ENCODE measurements at regions not wholly inside any gene's neighbourhood (a gene's known extent, or its start where the extent isn't known, plus 50 kb on each side); places are given as distances from the start of the nearest gene placed in this dataset.

GRCh38 chr9:82458296-82458695 is 469.7 kb downstream of the SPATA31D1 start (continued):
- TF ChIP-seq CTCF (IDR thresholded peaks at IDR 0.05 in 2 of 3, conservative IDR thresholded peaks at IDR 0.05 in 1 of 3; ENCODE audit: borderline replicate concordance in 1 of 3, insufficient read depth in 1 of 3, low read depth in 2 of 3, low read length in 2 of 3) = no peak
- no peak for TF ChIP-seq EGR1 (IDR thresholded peaks at IDR 0.05; ENCODE audit: low read depth)
- TF ChIP-seq POLR2AphosphoS5 (IDR thresholded peaks at IDR 0.05; ENCODE audit: low read depth, low read length) = no peak
- no peak for TF ChIP-seq RAD21 (IDR thresholded peaks at IDR 0.05; ENCODE audit: low read depth)
- no peak for TF ChIP-seq POLR2A (IDR thresholded peaks at IDR 0.05; ENCODE audit: borderline replicate concordance, extremely low read depth, insufficient read depth, insufficient read length)
- TF ChIP-seq ZFX (IDR thresholded peaks at IDR 0.05) = no peak

- Histone ChIP-seq H3K4me2 (ENCODE audit: low read length) (no peak overlapping the region), H2AFZ (ENCODE audit: low read depth, low read length, poor library complexity, severe bottlenecking) (no peak overlapping the region), H3K9me3 (ENCODE audit: control insufficient read depth in 1 of 2, insufficient read depth in 1 of 2, low read depth in 1 of 2, low read length in 2 of 2) (peaks cover 5 to 14% of the 10 kb centered on the region in 2 experiments; a peak in 2 of 4 replicates), H3K27me3 (ENCODE audit: insufficient read depth, low read length) (no peaks in the 10 kb centered on the region), H3K36me3 (ENCODE audit: control insufficient read depth in 1 of 2, insufficient read depth in 2 of 2, low read length in 2 of 2) (no peaks in the 10 kb centered on the region), H3K4me3 (replicated peaks in 1 of 2; ENCODE audit: low read depth in 1 of 2, low read length in 2 of 2) (no peak overlapping the region), H3K9ac (ENCODE audit: low read length) (no peak overlapping the region), H3K4me1 (ENCODE audit: control insufficient read depth in 1 of 2, insufficient read depth in 2 of 2, low read length in 2 of 2) (no peaks in the 10 kb centered on the region), H4K20me1 (ENCODE audit: insufficient read depth) (no peaks in the 10 kb centered on the region), H3K9me2 (ENCODE audit: insufficient read depth) (no peaks in the 10 kb centered on the region), H3K79me2 (ENCODE audit: insufficient read depth, low read length) (no peaks in the 10 kb centered on the region), H3K27ac (ENCODE audit: low read depth, low read length) (no peak overlapping the region)
- ATAC-seq = no peak
- ChIA-PET RAD21 (ENCODE audit: low non-redundant PET in 1 of 2, low total read pairs in 2 of 2, uncharacterized antibody in 2 of 2, unreplicated experiment in 2 of 2) (no interaction called here), CTCF (interaction anchor here (1.3 kb wide), 1 partner anchor 140 kb away, joined by 4 read pairs; no protein-coding TSS in a partner anchor), POLR2A (no interaction called here)
- no peak for DNase-seq (ENCODE audit: low read depth, low spot score)
- TF ChIP-seq ZFX (IDR thresholded peaks at IDR 0.05) = no peak
- no peak for TF ChIP-seq ZBTB33 (IDR thresholded peaks at IDR 0.05; ENCODE audit: extremely low read depth, insufficient replicate concordance, low read length)
- peak in 1 of 3 experiments; percentile 21; a peak in 2 of 6 replicates for TF ChIP-seq CTCF (IDR thresholded peaks at IDR 0.05 in 2 of 3, conservative IDR thresholded peaks at IDR 0.05 in 1 of 3; ENCODE audit: borderline replicate concordance in 1 of 3, insufficient read depth in 1 of 3, low read depth in 2 of 3, low read length in 2 of 3)
- no TSS peak for BruUV-seq (replicated peaks)
- intact Hi-C loops (cut with micrococcal nuclease) = no loop called here
These were observed 478.2 kb downstream of the SPATA31D1 start for GRCh38 chr9:82466616-82467260.
